OCI-M1 (cell line): ENCODE measurements at regions not wholly inside any gene's neighbourhood (a gene's known extent, or its start where the extent isn't known, plus 50 kb on each side); places are given as distances from the start of the nearest gene placed in this dataset.
A peak's percentile ranks its signal among the peaks of the same experiment; 100 is the strongest.

ENCODE experiments used
- DNase-seq: peaks from one replicate; lab custom pipeline; 2025; lab: John Stamatoyannopoulos, UW

- no peak for DNase-seq
These were observed 103.6 kb upstream of the TBL1XR1 start for GRCh38 chr3:177300842-177301241.

- DNase-seq = no peak
These were observed 109.0 kb upstream of the TBL1XR1 start for GRCh38 chr3:177306252-177306651.

- DNase-seq = no peak
These were observed 110.1 kb upstream of the TBL1XR1 start for GRCh38 chr3:177307391-177307790.

- DNase-seq = no peak
These were observed 110.5 kb upstream of the TBL1XR1 start for GRCh38 chr3:177307826-177308225.

GRCh38 chr3:177308286-177308685 lies 111.0 kb upstream of the TBL1XR1 start:
- no peak for DNase-seq

- DNase-seq = no peak
These were observed 111.6 kb upstream of the TBL1XR1 start for GRCh38 chr3:177308911-177309310.

GRCh38 chr3:177312491-177312890 lies 115.2 kb upstream of the TBL1XR1 start:
- DNase-seq = no peak

- no peak for DNase-seq
These were observed 117.6 kb upstream of the TBL1XR1 start for GRCh38 chr3:177314897-177315296.

- DNase-seq = no peak
These were observed 120.0 kb upstream of the TBL1XR1 start for GRCh38 chr3:177317247-177317646.

GRCh38 chr3:177318559-177318958 lies 121.3 kb upstream of the TBL1XR1 start:
- no peak for DNase-seq

GRCh38 chr3:177320765-177321247 lies 123.5 kb upstream of the TBL1XR1 start:
- no peak for DNase-seq

GRCh38 chr3:177321819-177322218 lies 124.5 kb upstream of the TBL1XR1 start:
- DNase-seq = peak; percentile 40

GRCh38 chr3:177322881-177323280 lies 125.6 kb upstream of the TBL1XR1 start:
- no peak for DNase-seq

- no peak for DNase-seq
These were observed 132.6 kb upstream of the TBL1XR1 start for GRCh38 chr3:177329854-177330253.

GRCh38 chr3:177330779-177331178 lies 133.5 kb upstream of the TBL1XR1 start:
- DNase-seq = no peak

GRCh38 chr3:177331203-177331835 lies 134.0 kb upstream of the TBL1XR1 start:
- DNase-seq = no peak

- DNase-seq = no peak
These were observed 135.7 kb upstream of the TBL1XR1 start for GRCh38 chr3:177332955-177333354.

GRCh38 chr3:177333533-177334520 lies 136.5 kb upstream of the TBL1XR1 start:
- DNase-seq = peak; percentile 47

GRCh38 chr3:177334803-177335202 lies 137.5 kb upstream of the TBL1XR1 start:
- DNase-seq = no peak

- peak; percentile 30 for DNase-seq
These were observed 138.4 kb upstream of the TBL1XR1 start for GRCh38 chr3:177335728-177336127.

- no peak for DNase-seq
These were observed 139.7 kb upstream of the TBL1XR1 start for GRCh38 chr3:177336873-177337450.

GRCh38 chr3:177337541-177338331 lies 140.5 kb upstream of the TBL1XR1 start:
- no peak for DNase-seq
